Endothelial cell of umbilical vein (primary cell): ENCODE measurements at regions not wholly inside any gene's neighbourhood (a gene's known extent, or its start where the extent isn't known, plus 50 kb on each side); places are given as distances from the start of the nearest gene placed in this dataset.

Experiments
- BruUV-seq: library from RNA; stranded (reverse); fragments of 400-500 nt; replicated peaks from 2 replicates; lab custom pipeline; 2021; lab: Mats Ljungman, UMichigan
- CTCF ChIA-PET: fragments of 300-600, 350-600 bp; sonication (Branson Sonifier 250); formaldehyde crosslinking; loops from one replicate; lab custom pipeline; 2021; ENCODE audit warnings: antibody characterized with exemption, inconsistent platforms; lab: Charles Lee
- POLR2A ChIA-PET: fragments of 300-600, 350-600 bp; sonication (Branson Sonifier 250); formaldehyde crosslinking; loops from one replicate; lab custom pipeline; 2021; ENCODE audit warnings: antibody characterized with exemption, inconsistent platforms; lab: Charles Lee
- DNase-seq: peaks from one replicate; pipeline ENCODE4 v3.0.0-alpha.2; 2011; ENCODE audit warnings: low read depth, low spot score
- FAIRE-seq: peaks from 2 replicates; lab custom pipeline; 2011; peaks lifted over from hg19 to GRCh38; lab: Jason Lieb, UNC
- H2AFZ ChIP-seq: 2 replicates; pipeline ENCODE4 v1.6.0; 2012; ENCODE audit warnings: low read depth, low read length, control low read depth, inconsistent platforms
- H3K27ac ChIP-seq: 2 replicates; pipeline ENCODE4 v1.5.1; 2011; ENCODE audit warnings: low read depth, mild to moderate bottlenecking, control low read depth, low read length, moderate library complexity; ENCODE audit not compliant: insufficient read depth
- H3K27me3 ChIP-seq, 2 experiments: 2 replicates each; pipeline versions ENCODE4 v1.6.0 to v1.6.1; 2011; ENCODE audit warnings: low read length in 2 of 2, mixed read lengths in 1 of 2; ENCODE audit not compliant: control insufficient read depth in 2 of 2, insufficient read depth in 2 of 2
- H3K36me3 ChIP-seq, 2 experiments: 2 replicates in 1 of 2; 3 replicates in 1 of 2; pipeline ENCODE4 v1.5.1; 2011; ENCODE audit warnings: low read length in 2 of 2, mild to moderate bottlenecking in 1 of 2, moderate library complexity in 1 of 2; ENCODE audit not compliant: control insufficient read depth in 2 of 2, insufficient read depth in 2 of 2; ENCODE audit errors: extremely low read depth in 1 of 2
- H3K4me1 ChIP-seq: 3 replicates; pipeline ENCODE4 v1.5.1; 2011; ENCODE audit warnings: mild to moderate bottlenecking, low read length; ENCODE audit not compliant: control insufficient read depth, insufficient read depth; ENCODE audit errors: extremely low read depth
- H3K4me2 ChIP-seq: 2 replicates; pipeline ENCODE4 v1.6.1; 2011; ENCODE audit warnings: low read length, control low read depth, mixed read lengths; ENCODE audit not compliant: insufficient read depth
- H3K4me3 ChIP-seq, 3 experiments: fragments of 200-600 bp in 1 of 3; sonication (generic), shearing (Covaris generic) in 1 of 3; replicated peaks in 1 of 3; 2 replicates each; pipeline ENCODE4 v1.5.1; 2011 to 2016; ENCODE audit warnings: control low read depth in 3 of 3, low read length in 3 of 3, mild to moderate bottlenecking in 2 of 3, inconsistent platforms in 1 of 3, low read depth in 1 of 3, moderate library complexity in 1 of 3; ENCODE audit not compliant: insufficient read depth in 1 of 3
- H3K79me2 ChIP-seq: 2 replicates; pipeline ENCODE4 v1.6.0; 2012; ENCODE audit warnings: low read length, inconsistent platforms; ENCODE audit not compliant: control insufficient read depth, insufficient read depth
- H3K9ac ChIP-seq: replicated peaks from 2 replicates; pipeline ENCODE3; 2011; ENCODE audit warnings: low read length, control low read depth; ENCODE audit not compliant: insufficient read depth; ENCODE audit errors: extremely low read depth
- H3K9me1 ChIP-seq: replicated peaks from 3 replicates; pipeline ENCODE4 v1.6.0; 2011; ENCODE audit warnings: mild to moderate bottlenecking, low read length; ENCODE audit not compliant: control insufficient read depth, insufficient read depth; ENCODE audit errors: extremely low read depth
- H3K9me3 ChIP-seq: replicated peaks from 2 replicates; pipeline ENCODE4 v1.5.1; 2012; ENCODE audit warnings: low read length, inconsistent platforms; ENCODE audit not compliant: control insufficient read depth, insufficient read depth
- H4K20me1 ChIP-seq: replicated peaks from 2 replicates; pipeline ENCODE3; 2011; ENCODE audit warnings: mild to moderate bottlenecking, low read length; ENCODE audit not compliant: control insufficient read depth, insufficient read depth; ENCODE audit errors: extremely low read depth
- CTCF ChIP-seq, 2 donors: IDR thresholded peaks; 1 replicate in 1 of 2; 2 replicates in 1 of 2; pipeline ENCODE4 v1.5.1; 2011; ENCODE audit warnings: low read length in 2 of 2, mild to moderate bottlenecking in 2 of 2, moderate library complexity in 2 of 2, control low read depth in 1 of 2, inconsistent platforms in 1 of 2, low read depth in 1 of 2; ENCODE audit not compliant: insufficient read depth in 1 of 2; ENCODE audit errors: extremely low read depth in 1 of 2
- EZH2 ChIP-seq: IDR thresholded peaks from 2 replicates; pipeline ENCODE4 v1.6.1; 2012; ENCODE audit warnings: borderline replicate concordance, low read depth, mild to moderate bottlenecking, moderate library complexity, low read length, inconsistent platforms; ENCODE audit not compliant: severe bottlenecking
- FOS ChIP-seq: IDR thresholded peaks from 2 replicates; pipeline ENCODE4 v1.6.1; 2011; ENCODE audit warnings: mild to moderate bottlenecking, low read length, moderate library complexity, borderline replicate concordance; ENCODE audit not compliant: insufficient read depth
- GATA2 ChIP-seq: IDR thresholded peaks from 2 replicates; pipeline ENCODE4 v1.7.0; 2011; ENCODE audit warnings: low read depth, mild to moderate bottlenecking, moderate library complexity, mixed read lengths, low read length; ENCODE audit not compliant: insufficient read length, insufficient read depth
- JUN ChIP-seq: IDR thresholded peaks from 2 replicates; pipeline ENCODE4 v1.6.1; 2011; ENCODE audit warnings: borderline replicate concordance, low read depth; ENCODE audit not compliant: insufficient read length, insufficient read depth
- MAX ChIP-seq: IDR thresholded peaks from 2 replicates; pipeline ENCODE4 v1.6.1; 2011; ENCODE audit not compliant: insufficient read depth, insufficient read length
- MYC ChIP-seq: IDR thresholded peaks from one replicate; pipeline ENCODE4 v1.6.1; 2011; ENCODE audit warnings: mild to moderate bottlenecking, low read depth, low read length
- POLR2A ChIP-seq: IDR thresholded peaks from 2 replicates; pipeline ENCODE4 v1.6.1; 2012; ENCODE audit warnings: low read depth, mild to moderate bottlenecking, control low read depth, low read length
- POLR2AphosphoS5 ChIP-seq: IDR thresholded peaks from 2 replicates; pipeline ENCODE4 v1.6.1; 2012; ENCODE audit warnings: low read depth, mild to moderate bottlenecking, control low read depth, low read length, moderate library complexity; ENCODE audit not compliant: insufficient read depth
- dilution Hi-C: fragments of 300-500 bp; cut with MboI; formaldehyde crosslinking; loops from one replicate; pipeline ENCODE4 v1.15.0; 2019; ENCODE audit warnings: low sequenced_read_pairs; ENCODE audit not compliant: extremely low pct_ligation_motif_present
- intact Hi-C: fragments of 100-400 bp; cut with micrococcal nuclease; formaldehyde crosslinking; loops from one replicate; pipeline ENCODE4 v1.10.0; 2022

- Histone ChIP-seq H3K36me3 (no peaks in the 10 kb centered on the region), H3K27me3 (no peaks in the 10 kb centered on the region), H3K79me2 (no peaks in the 10 kb centered on the region), H3K4me2 (no peak overlapping the region), H3K9ac (no peak overlapping the region), H3K9me3 (no peaks in the 10 kb centered on the region), H4K20me1 (no peaks in the 10 kb centered on the region), H3K4me1 (no peaks in the 10 kb centered on the region), H2AFZ (no peak overlapping the region), H3K4me3 (no peak overlapping the region), H3K9me1 (no peaks in the 10 kb centered on the region), H3K27ac (no peak overlapping the region)
- ChIA-PET CTCF (no interaction called here), POLR2A (no interaction called here)
- no peak for TF ChIP-seq JUN
- no peak for TF ChIP-seq POLR2AphosphoS5
- no peak for TF ChIP-seq MYC
- no peak for TF ChIP-seq POLR2A
- TF ChIP-seq EZH2, result no peak
- no peak for TF ChIP-seq CTCF (IDR thresholded peaks at IDR 0.05; ENCODE audit: extremely low read depth in 1 of 2, insufficient read depth in 1 of 2, low read depth in 1 of 2, low read length in 2 of 2)
- no peak for TF ChIP-seq GATA2
- TF ChIP-seq FOS, result no peak
- no peak for TF ChIP-seq MAX
- intact Hi-C loops (no loop called here), dilution Hi-C loops (no loop called here)
- no peak for FAIRE-seq
- no TSS peak for BruUV-seq
- no peak for DNase-seq
Measured at GRCh38 chr1:191852907-191853306, 305.4 kb upstream of the RGS18 start.
